GM19467 (cell line): ENCODE measurements at regions not wholly inside any gene's neighbourhood (a gene's known extent, or its start where the extent isn't known, plus 50 kb on each side); places are given as distances from the start of the nearest gene placed in this dataset.

Experiments used
- ATAC-seq: cut with Tn5 transposase; IDR thresholded peaks from one replicate; pipeline ENCODE4 v1.9.1; 2021; ENCODE audit warnings: mild to moderate bottlenecking, moderate library complexity; ENCODE audit not compliant: unreplicated experiment

DNA sequence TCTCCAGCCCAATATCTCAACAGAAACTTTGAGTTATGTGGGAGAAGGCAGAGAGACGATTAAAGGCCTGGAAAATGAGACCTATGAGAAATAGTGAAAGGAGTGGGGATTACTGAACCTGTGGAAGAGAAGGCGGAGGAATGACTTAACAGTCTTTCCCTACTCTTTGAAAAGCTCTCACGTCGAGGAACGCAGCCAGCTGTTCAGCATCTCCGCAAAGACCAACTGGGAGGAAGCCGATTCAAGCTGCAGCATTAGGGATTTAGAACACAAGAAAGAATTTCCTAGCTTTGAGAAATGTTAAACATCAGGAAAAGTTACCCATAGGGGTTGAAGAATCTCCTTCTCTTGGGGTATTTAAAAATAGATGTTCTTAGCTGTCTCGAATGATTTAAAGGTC lies 233.2 kb upstream of the PARD3B start:
- ATAC-seq: no peak

DNA sequence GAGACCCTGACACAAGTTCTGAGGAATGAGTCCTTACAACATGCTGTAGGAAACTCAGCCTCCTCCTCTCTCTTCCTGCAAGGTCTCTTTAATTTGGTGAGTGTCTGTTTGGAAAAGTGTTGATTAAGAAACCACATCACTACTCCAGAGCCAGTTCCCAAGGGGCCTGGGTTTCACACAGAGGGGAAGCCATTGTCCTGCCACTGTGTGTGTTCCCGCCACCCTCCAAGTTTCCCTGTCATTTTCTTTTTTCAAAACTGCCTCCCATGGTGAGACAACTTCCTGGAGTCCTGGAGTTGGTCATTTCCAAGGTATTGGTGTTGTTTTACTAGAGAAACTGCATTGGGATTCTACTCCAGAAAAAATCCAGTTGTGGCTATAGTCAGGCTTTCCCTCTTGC lies 232.0 kb upstream of the PARD3B start:
- ATAC-seq: no peak

DNA sequence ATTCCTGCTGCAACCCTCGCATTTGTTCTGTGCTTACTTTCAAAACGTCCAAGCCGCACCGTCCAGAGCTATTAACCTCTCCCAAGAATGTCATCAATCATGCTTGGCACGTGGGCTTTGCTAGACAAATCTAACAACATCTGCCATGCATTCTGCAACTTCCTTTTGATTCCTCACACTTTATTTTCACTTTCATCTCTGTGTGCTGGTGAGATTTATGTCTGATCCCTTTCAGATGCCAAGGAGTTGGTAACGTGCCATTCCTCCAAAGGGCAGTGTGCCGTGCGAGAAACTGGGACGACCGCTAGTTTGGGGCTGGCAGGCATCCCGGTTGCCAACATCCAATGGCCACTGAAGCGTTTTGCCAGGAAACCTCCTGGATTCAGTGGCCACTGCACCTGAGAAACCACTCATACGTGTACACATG lies 230.0 kb upstream of the PARD3B start:
- no peak for ATAC-seq

DNA sequence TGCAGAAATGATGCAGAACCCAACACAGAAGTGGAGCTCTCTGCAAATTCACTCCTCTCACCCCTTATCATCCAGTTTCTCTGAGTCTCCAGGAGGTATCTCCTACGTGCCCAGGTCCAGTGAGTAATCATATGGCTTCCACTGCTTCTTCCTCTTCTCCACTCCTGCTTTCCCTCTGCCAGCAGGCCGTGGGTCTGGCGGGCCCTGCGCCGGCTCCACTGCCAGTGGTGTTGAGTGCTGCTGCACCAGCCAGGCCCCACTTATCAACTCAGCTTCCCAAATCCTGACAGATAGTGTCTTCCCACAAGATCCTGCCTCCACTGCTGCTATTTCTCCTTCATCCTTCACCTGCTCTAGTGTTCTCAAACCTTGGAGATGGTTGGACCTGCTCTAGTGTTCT lies 227.6 kb upstream of the PARD3B start:
- no peak for ATAC-seq

DNA sequence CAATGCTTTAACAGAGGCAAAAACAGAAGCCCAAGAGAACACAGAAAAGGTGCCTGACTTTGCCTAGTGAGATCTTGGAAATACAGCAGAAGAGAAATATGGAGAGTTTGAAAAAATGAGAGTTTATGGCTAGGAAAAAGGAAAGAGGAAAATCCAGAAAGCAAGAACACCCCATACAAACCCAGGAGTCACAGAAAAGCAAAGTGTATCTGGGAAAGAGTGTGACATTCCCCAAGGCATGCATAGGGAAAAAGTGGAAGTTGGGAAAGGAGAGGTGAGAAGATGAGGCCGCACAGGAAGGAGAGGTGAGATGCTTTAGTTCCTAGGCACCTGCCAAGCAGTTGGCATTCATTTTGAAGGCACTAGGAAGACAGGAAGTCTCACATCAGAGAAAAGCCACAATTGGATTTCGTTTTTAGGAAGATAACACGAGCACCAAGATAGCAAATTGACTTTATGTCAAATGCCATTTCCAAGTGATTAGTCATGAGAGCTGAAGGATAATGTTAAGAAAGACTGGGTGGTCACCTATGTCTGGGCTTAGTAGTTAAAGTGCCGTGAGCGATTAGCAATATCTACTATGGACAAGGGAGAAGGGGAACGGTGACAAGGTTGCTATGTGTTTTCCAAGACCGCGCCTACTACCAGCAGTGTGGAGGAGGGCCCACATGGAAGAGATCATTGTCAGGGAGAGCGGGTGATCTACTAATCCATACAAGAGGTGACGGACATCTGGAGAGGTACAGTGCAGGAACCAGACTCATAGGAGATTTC lies 224.1 kb upstream of the PARD3B start:
- ATAC-seq: no peak

DNA sequence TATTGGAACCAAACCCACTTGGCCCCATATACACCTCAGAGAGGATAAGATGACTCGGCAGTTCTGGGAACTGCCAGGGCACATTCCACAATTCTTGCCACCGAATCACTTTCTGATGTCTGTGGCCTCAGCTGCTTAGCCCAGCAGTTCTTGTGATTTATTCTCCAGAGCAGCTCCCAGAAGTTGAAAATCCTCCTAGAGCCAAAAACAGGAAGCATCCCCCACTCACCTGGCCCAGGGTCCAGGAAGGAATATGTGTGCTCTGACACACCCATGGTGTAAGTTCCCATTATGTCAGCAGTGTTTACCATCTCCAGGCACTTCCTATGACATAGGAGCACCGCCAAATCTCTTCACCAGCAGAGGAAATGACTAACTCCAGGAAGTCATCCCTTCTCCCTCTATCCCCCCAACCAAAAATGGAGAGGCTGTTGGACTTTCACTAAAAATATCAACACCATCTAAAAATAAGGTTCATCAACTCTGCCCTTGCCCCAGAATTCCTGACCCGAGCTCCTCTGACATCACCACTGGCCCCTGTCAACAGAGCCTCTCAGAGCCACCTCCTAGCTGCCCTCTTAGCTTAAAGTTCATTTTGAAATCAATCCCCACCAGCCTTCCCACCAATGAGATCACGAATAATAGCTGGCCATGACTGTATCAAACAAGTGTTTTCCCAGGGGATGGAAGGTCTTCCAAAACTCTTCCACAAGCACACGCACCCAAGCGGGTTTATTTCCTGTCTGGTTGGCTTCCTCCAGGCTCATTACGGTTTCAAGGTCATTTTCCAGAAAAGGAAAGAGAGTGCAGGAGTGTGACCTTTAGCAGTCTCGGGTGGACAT lies 223.1 kb upstream of the PARD3B start:
- ATAC-seq: no peak

DNA sequence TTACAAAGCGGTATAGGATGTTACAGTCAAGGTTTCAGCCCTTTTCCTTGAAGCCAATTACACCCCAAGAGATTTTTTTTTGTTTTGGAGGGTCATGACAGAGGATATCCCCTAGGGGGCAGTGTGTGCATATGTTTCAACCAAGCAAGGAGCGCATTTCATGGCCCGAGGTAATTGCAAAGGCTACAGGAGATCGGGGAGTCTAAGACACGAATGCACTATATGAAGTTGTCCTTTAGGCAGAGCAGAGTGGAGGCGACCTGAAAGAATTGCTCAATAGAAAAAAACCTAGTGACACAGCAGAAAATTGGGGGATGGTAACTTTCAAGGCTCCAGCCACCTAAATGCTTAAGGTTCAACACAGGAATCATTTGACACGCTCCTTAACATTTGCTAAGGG lies 219.8 kb upstream of the PARD3B start:
- peak; percentile 80 for ATAC-seq

DNA sequence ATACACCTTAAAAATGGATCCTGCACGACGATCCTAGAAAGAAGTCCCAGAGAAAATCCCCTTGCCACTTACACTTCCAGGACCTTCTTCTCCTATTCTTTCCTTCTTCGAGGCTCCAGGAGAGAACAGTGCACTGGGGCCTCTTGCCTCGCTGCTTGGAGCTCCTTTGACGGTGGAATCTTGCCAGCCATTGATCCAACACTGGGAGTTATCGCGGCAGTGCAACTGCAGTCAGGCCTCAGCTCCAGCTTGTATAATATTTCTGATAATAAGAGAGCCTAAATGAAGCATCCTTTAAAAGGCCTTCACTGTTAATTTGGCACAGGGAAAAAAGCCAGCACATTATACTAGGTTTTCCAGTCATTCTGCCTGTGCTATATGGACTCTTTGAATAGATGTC lies 216.9 kb upstream of the PARD3B start:
- ATAC-seq: no peak

DNA sequence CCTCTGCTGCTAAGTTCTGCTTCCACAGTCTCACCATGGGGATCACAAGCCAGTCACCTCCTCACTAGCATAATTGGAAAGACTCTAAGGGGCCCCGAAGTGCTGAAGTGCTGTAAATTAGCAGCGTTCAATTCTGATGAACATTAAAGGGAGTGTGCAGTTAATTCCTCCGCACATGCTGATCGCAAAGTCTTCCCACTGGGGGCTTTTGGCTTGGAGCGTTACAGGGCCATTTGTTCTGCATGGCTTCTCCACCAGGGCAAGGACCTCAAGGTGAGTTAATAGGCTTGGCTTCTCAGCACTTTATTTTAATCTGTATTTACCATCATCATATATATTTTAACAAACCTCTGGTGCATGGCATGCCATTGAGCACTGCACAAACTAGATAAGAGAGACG lies 216.3 kb upstream of the PARD3B start:
- no peak for ATAC-seq

DNA sequence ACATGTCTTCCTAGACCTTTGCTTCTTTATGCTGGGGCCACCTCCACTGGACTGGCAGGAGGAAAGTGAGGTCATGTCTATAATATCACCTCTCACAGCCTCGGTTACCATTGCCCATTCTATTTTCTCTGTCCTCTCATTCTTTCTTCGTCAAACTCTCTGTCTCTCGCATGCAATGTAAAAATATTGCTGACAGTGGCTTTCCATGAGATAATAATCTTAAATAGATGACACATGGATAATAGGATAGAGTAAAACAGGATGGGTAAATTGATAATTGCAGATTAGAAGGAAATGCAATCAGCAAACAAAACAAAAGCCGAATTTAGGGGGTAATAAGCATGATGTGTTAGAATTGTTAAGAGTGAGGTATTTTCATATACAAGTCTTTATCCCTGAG lies 215.7 kb upstream of the PARD3B start:
- no peak for ATAC-seq

DNA sequence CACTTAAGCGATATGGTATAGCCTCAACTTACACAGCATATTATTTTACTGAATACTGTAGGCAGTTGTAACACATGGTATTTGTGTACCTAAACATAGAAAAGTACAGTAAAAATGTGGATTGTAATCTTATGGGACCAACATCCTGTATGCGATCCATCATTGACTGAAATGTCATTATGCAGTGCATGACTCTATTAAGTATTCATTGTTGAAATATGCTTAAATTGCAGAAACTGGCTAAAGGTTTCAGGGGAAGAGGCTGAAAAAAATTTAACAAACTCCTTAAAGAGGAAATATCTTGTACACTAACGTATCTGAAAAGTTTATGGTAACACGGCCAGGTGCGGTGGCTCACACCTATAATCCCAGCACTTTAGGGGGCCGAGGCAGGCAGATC lies 214.1 kb upstream of the PARD3B start:
- ATAC-seq: no peak

DNA sequence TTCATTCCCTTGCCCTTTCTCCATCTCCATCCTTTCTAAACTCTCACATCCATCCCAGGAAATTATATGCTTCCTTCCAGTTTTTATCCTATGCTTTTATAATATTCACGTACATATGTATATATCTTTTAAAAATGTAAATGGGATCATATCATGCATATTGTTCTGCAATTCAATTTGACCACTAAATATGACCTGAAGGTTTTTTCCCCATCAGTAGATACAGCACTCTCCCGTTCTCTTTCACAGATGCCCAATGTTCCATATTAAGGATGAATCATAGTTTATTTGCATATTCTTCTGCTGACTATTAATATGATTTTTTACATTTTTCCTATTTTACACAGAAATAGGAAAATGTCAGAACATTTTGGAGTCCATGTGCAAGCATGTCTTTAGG lies 213.3 kb upstream of the PARD3B start:
- ATAC-seq: no peak

DNA sequence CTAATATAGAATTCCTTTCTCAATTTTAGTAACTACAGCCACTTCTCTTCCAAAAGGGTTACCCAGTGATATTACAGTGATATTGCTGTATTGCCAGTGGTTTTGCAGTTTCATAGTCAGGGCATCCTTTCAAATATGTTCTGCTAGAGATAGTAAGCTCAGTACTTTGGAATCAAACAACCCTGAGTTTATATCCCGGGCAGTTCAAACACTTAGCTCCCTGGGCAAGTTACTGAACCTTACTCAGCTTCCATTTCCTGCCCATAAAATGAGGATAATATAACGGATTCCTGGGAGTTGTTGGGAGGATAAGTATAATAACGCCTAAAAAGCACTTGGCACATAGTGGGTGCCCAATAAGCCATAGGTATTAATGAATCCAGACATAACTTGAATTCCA lies 212.6 kb upstream of the PARD3B start:
- ATAC-seq: no peak

DNA sequence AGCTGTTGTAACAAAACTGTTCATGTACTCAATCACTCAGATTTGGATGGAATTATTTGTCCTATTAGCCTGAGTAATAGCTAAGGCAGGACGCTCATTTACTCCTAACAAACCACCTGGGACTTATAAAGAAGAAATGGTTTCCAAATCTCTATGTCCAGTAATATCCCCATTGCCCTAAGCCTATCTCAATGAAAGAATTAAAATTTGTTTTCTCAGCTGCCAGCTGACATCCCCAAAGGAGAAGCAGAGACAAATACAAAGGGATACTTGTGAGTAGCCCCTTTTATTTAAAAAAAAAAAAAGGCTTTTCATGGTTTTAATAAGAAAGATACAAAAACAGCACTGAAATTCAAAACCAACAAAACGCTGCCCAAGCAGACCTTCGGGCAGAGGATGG lies 211.4 kb upstream of the PARD3B start:
- no peak for ATAC-seq

DNA sequence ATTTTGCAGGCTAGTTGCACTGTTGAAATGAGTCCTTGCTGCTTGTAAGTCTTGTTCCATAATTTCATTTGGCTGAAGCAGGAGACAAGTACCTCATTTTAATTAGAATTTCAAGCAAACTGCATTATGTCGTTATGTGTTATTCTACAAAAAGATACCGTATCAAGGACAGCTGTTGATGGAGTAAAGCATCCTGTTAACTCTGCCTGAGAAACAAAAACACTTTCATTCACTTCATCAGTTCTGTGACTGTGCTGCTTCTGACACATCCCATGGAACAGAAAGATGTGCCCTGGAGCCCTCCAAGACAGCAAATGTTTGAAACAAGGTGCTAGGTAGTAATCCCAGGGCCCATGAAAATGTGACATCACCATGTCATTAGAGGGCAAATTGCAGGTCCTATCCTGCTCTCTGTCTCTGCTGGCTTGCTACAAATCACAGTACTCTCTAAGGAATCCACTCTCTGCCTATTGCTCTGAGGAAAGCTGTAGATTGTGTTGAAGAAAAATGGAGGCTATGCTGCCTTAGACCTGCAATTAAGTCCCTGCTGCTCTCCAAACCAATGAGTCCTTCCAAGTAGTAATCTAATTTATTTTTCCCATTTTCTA lies 209.7 kb upstream of the PARD3B start:
- ATAC-seq: no peak

DNA sequence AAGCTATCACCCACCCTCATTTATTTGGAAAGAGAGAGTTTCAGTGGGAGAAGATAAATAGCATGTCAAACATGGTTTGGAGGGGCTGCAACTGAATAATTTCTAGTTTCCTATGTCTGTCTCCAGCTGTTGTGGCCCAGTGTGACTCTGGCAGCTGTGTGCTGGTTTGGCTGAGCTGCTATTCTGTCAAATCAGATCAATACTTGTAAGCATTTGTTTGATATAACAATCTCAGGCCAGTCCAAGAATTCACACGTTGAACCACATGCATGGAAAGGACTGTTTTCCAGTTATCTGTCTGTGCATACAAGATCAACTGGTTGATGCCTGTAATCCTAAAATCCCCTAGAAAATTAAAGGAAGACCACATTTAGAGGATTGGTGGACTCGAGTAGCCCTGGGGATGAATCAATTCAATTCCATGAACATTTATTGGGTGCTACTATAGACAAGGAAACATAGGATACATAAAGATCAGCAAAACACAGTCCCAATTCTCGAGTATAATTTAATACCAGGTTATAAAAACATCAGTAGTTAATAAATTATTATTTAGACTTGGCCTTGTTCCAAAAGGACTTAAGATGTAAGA lies 209.0 kb upstream of the PARD3B start:
- ATAC-seq: no peak

DNA sequence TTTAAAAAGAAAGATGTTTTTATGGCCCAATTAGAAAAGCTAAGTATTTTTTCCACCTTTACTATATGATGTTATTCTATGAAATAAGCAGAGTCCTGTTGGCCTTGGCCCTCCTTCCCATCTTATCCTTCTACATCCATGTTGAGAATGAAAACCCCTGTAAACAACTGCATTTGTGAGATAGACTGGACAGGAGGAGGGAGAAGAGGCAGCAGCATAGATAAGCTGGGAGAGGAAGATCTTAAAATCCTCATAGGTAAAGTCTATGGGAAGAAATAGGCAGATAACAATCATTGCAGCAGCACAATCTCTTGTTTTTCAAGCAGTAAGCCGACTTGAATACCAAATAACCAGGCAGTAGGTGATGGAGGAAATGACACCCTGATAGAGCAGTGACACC lies 207.6 kb upstream of the PARD3B start:
- no peak for ATAC-seq

DNA sequence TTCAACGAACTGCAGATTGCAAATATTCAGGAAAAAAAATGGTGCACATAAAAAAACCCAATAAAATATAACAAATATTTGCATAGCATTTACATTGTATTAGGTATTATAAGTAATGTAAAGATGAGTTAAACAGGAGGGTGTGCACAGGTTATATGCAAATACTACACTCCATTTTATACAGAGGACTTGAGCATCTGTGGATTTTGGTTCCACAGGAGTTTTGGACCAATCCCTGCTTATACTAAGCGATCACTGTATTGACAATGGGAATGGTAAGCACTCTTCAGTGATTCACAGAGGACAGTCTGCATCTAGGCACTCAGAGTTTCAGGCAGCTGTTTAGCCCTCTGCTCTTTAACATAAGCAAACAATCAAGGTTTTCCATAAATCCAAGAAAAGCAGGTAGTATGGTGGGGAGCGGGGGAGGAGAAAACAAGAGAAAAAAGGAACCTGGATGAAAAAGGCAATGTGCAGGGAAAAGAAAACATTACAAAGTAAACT lies 206.0 kb upstream of the PARD3B start:
- no peak for ATAC-seq

DNA sequence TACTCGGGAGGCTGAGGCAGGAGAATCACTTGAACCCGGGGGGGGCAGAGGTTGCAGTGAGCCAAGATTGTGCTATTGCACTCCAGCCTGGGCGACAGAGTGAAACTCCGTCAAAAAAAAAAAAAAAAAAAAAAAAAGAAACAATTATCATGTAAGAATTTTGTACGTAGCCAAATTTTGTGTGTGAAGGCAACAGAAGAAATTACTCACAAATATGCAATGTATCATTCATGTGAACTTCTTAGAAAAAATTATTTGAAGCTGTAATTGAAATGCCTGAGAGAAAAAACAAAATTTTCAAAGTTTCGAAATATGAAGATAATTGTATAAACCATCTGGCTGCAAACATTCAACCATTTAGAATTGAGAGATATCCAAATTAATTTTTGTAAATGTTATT lies 204.8 kb upstream of the PARD3B start:
- no peak for ATAC-seq

DNA sequence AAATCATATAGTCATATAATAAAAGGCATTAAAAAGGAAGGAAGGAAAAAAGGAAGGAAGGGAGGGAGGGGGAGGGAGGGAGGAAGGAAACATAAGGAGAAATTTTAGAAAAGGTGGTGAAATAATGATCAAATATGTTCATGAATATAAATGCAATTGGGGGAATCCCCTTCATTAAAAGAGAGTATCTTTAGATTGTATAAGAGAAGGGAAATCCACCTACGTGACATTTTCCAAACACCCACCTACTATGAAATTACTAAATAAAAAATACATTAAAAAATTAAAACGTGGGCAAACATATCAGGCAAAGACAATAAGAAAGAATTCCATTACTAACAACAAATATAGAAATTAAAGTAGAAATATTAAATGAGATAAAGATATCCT lies 203.4 kb upstream of the PARD3B start:
- no peak for ATAC-seq

DNA sequence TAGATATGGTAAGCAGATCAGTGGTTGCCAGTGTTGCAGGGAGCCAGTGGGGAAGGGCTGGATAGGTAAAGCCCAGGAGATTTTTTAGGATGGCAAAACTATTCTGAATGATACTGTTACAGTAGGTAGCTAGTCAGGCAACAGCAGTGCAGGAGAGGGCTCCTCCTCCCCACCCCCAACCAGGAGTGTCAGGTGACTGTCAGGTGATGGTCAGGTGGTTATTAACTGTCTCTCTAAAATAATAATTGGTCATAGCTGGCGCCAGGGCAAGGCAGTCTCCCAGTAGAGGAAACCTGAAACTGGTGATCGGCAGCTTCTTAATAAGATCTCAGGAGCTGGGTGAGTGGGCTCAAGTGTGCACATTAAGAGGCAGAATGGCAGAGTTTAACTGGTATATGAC lies 201.6 kb upstream of the PARD3B start:
- no peak for ATAC-seq
